HG03378 (cell line): ENCODE measurements at regions not wholly inside any gene's neighbourhood (a gene's known extent, or its start where the extent isn't known, plus 50 kb on each side); places are given as distances from the start of the nearest gene placed in this dataset.
"Not testable (repeated sequence)": the region's sequence is repeated elsewhere in the genome, so short reads cannot be mapped to it uniquely, and the experiment has no call there.

Experiments used
- ATAC-seq: cut with Tn5 transposase; IDR thresholded peaks from one replicate; pipeline ENCODE4 v1.9.1; 2021; ENCODE audit warnings: mild to moderate bottlenecking, moderate library complexity; ENCODE audit not compliant: unreplicated experiment

GRCh38 chrX:40418813-40419195 lies 162.0 kb upstream of the ATP6AP2 start:
- ATAC-seq = no peak

GRCh38 chrX:40418146-40418812 lies 162.5 kb upstream of the ATP6AP2 start:
- no peak for ATAC-seq

GRCh38 chrX:40415675-40416074 lies 165.1 kb upstream of the ATP6AP2 start:
- ATAC-seq = no peak

DNA sequence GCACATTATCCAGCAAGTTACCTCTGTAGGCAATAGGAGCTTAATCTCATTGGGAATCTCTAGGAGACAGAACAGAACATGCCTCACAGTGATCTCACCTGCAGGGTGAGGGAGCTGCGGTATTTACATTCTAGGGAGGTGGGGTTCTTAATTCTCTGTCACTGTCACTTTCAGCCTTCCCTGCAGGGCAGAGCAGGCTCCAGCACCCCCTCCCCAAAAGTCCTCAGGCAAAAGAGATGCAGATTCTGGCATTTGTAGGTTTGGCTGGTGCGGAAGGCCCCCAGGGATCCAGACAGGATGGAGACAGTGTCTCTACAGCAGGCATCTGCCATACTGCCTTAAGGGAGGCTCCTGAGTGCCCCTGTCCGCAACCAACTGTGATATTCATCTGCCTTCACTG lies 166.4 kb upstream of the ATP6AP2 start:
- no peak for ATAC-seq

DNA sequence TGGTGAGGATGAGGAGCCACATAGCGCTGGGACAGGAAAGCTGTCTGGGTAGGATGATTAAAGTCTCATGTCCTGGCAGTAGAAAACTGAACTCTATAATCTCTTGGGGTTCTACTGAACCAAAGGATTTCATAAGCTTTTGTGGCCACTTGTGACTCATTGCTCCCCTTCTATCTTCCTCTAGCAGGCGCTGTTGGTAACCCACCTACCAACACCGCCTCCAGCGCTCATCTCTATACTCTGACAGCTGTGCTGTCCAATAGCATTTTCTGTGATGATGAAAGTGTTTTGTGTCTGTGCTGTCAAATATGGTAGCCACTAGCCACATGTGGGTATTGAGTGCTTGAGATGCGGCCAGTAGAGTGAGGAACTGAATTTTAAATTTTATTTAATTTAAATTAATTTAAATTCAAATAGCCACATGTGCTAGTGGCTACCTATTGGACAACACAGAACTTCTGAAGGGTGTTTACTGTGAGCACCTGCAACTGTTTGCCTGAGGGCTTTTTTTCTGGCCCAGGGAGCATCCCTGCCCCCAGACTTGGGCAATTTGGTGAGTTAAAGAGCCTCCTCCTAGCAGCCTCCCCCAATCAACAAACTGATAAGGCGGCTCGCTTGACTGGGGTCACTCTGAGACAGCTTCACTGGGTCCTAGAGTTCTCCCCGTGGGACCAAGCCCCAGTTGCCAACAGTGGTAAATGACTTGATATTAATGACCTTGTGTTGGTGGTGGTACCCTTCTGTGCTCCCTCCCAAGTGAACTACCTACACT lies 169.2 kb upstream of the ATP6AP2 start:
- no peak for ATAC-seq

DNA sequence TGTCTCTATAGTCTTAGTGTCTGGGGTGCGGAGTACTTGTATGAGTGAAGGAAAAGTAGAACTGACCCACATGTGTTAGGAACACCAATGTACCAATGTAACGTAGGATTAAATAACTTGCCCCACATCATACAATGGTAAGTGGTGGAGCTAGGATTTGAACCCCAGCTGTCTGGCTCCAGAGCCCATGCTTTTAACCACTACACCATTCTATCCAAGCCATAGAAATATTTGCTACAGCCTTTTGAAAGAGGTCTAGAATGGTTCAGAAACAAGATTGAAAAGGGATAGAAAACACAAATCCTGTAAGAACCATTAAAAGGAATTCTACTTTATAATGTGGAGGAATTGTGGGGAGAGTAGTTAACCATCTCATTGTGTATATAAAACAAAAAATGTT lies 169.9 kb upstream of the ATP6AP2 start:
- no peak for ATAC-seq

DNA sequence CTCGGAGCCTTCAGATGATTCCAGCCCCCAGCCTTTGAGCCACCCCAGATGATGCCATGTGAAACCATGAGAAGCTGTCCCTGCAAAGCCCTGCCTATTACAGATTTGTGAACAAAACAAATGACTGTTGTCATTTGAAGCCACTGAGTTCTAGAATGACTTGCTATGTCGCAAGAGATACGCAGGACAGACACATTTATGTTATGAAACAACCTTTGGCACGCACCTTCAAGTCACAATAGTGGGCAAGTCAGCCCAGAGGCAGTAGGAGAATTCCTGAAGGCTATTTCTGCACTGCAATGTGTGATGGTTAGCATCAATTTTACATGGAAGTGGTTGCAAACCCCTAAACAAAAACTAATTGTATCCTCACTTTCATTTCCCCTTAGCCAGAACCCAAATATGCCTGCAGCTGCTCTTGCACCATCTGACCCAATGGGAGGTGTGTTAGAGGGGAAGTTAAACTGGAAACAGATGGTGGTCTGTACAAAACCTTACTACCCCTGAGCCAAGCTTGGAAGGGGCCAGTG lies 174.4 kb upstream of the ATP6AP2 start:
- no peak for ATAC-seq

DNA sequence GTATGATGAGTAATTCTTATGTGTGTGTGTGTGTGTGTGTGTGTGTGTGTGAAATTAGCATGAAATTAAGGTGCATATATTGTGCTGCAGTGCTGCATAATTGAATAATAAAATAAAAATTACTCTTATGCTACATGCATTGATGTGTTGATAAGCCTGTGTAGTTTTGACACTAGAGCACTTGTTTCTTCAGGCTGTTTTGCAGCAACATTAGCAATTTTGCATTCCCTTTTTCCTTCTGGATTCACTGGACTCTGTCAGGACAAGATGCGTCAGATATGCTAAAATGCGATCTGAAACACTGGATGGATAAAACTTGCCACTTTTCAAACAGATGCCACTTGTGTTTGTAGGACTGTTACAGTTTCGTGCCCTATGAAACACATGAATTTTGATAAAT lies 175.4 kb upstream of the ATP6AP2 start:
- ATAC-seq = no peak

GRCh38 chrX:40403757-40404156 lies 177.0 kb upstream of the ATP6AP2 start:
- ATAC-seq = no peak

- ATAC-seq = no peak
Observed at GRCh38 chrX:40402831-40403533, 177.8 kb upstream of the ATP6AP2 start.

GRCh38 chrX:40395102-40395501 lies 185.7 kb upstream of the ATP6AP2 start:
- no peak for ATAC-seq

DNA sequence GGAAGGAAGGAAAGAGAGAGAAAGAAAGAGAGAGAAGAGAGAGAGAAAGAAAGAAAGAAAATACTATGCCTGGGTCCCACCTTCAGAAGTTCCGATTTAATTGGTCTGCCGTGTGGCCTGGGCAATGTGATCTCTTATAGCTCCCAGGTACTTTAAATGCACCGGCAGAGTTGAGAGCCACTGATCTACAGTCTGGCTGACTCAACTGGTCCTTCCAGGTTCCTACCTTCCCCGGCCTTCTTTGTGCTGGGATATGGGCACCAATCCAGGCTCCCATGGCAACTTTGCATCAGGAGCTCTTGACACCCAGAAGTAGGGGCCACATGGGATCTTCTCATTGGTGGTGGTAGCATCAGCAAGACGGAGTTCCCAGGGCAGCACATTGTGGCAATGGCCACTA lies 186.5 kb upstream of the ATP6AP2 start:
- no peak for ATAC-seq

- ATAC-seq = no peak
Observed at GRCh38 chrX:40392599-40392998, 188.2 kb upstream of the ATP6AP2 start.

DNA sequence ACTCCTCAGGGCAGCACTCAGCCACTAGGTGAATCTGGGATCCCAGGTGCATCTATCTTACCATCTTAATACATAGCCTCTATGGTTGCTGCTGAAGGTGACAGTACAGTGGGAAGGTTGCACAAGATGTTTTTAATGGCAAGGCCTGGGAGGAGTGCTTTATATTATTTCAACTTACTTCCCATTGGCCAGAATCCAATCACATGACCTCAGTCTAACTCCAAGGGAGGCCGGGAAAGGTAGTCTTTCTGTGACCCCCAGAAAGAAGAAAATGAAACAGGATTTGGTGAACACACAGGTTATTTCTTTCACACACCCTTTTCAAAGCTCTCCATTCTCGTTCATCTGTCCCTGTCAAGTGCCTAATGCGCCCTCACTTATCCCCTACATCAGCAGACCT lies 189.1 kb upstream of the ATP6AP2 start:
- no peak for ATAC-seq

GRCh38 chrX:40389555-40389954 lies 191.2 kb upstream of the ATP6AP2 start:
- ATAC-seq = no peak

DNA sequence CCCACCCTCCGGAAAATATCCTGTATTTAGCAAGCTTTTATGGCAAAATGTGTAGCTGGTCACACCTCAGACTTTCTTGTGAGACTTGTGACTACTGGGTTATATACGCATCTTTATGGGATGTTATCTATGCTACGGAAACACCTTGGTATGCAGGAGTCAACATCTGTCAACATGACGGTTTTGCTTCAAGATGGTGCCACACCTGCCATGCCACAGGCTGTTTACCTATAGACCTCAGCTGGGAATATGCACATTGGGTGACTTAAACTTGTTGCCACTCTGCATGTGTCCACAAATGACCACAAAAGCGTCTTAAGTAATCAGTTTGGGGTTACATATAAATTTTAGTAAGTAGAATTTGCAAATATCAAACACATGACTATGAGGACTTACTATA lies 192.3 kb upstream of the ATP6AP2 start:
- ATAC-seq = no peak

GRCh38 chrX:40387869-40388268 lies 192.9 kb upstream of the ATP6AP2 start:
- not testable (repeated sequence) for ATAC-seq

DNA sequence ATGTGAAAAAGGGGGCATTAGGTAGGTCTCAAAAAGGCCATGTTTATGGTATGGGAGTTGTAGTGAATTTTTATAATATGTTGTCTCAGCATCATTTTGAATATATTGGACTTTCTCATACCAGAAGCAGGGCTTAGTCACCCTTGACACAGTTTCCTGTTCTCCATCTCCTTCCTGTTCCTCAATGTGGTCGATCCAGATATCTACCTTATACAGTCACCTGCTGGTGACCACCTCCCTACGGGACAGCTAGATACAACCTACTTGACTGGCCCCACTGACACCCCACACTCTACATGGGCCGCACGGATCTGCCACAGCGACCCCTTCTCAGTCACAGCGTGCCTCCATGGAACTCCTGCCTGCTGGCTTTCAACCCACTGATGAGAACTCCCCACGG lies 193.5 kb upstream of the ATP6AP2 start:
- ATAC-seq = not testable (repeated sequence)

- ATAC-seq = no peak
Observed at GRCh38 chrX:40385682-40386081, 195.1 kb upstream of the ATP6AP2 start.

DNA sequence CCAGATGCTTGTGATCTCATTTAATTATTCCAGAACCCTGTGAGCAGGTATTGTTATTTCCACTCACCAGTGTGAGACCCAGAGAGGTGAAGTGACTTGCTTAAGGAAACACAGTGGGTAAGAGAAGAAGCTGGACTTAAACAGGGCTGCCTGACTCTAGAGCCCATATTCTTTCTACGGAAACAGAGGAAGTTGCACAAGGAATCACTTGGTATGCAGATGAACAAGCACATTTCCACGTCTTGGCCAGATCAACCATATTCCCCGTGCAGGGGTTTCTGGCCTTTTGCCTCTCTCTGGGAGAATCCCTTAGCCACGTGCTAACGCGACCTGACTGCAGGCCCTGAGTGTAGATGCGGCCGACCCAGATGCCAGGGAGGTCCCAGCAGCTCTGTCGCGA lies 195.5 kb upstream of the ATP6AP2 start:
- no peak for ATAC-seq

GRCh38 chrX:40383969-40384368 lies 196.8 kb upstream of the ATP6AP2 start:
- ATAC-seq = peak; percentile 46

DNA sequence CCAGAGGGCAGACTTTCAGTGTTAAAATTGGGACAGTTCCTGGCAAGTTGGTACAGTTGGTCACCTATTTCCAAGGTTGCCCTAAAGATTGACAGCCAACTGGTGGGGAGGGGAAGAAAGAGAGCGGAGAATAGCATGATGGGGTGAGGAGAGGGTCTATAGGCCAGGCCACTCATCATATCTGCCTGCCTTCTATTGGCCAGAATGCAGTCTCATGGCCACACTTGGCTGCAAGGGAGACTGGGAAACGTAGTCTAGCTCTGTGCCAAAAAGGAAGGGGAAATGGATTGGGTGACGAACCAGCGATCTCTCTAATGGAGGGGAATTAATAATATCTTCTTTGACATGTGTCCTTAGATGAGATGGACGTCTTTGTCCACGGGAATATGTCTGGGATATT lies 197.4 kb upstream of the ATP6AP2 start:
- ATAC-seq = no peak
